ENCODE measurements at regions not wholly inside any gene's neighbourhood (a gene's known extent, or its start where the extent isn't known, plus 50 kb on each side); places are given as distances from the start of the nearest gene placed in this dataset.

DNA sequence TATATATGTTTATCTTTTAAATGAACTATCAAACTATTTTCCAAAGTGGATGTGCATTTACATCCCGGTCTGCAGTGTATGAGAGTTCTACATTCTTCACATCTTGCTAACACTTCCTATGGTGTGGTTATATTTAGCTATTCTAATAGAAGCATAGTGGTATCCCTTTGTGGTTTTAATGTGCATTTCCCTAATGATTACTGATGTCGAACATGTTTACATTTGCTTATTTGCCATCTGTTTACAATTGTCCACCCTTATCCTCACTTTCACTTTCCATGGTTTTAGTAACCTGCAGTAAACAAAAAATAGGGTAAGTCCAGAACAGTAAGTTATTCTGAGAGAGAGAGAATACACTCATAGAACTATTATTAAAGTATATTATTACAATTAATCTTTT, 360.5 kb upstream of the NAALADL2 start:
- TF ChIP-seq, protein P1, sequence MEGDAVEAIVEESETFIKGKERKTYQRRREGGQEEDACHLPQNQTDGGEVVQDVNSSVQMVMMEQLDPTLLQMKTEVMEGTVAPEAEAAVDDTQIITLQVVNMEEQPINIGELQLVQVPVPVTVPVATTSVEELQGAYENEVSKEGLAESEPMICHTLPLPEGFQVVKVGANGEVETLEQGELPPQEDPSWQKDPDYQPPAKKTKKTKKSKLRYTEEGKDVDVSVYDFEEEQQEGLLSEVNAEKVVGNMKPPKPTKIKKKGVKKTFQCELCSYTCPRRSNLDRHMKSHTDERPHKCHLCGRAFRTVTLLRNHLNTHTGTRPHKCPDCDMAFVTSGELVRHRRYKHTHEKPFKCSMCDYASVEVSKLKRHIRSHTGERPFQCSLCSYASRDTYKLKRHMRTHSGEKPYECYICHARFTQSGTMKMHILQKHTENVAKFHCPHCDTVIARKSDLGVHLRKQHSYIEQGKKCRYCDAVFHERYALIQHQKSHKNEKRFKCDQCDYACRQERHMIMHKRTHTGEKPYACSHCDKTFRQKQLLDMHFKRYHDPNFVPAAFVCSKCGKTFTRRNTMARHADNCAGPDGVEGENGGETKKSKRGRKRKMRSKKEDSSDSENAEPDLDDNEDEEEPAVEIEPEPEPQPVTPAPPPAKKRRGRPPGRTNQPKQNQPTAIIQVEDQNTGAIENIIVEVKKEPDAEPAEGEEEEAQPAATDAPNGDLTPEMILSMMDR (IDR thresholded peaks at IDR 0.05; ENCODE audit: low read depth, low read length) = no peak
- TF ChIP-seq MYC (IDR thresholded peaks at IDR 0.05; ENCODE audit: low read depth, low read length) (no peak), POLR2A (IDR thresholded peaks at IDR 0.05; ENCODE audit: extremely low read depth, insufficient read length) (no peak)
- TF ChIP-seq, protein P2, sequence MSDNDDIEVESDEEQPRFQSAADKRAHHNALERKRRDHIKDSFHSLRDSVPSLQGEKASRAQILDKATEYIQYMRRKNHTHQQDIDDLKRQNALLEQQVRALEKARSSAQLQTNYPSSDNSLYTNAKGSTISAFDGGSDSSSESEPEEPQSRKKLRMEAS (IDR thresholded peaks at IDR 0.05; ENCODE audit: low read depth, low read length) = no peak
- no peak for DNase-seq (ENCODE audit: low read depth)
- no peak overlapping the region for H3K4me3 ChIP-seq (ENCODE audit: low read depth, low read length)

DNA sequence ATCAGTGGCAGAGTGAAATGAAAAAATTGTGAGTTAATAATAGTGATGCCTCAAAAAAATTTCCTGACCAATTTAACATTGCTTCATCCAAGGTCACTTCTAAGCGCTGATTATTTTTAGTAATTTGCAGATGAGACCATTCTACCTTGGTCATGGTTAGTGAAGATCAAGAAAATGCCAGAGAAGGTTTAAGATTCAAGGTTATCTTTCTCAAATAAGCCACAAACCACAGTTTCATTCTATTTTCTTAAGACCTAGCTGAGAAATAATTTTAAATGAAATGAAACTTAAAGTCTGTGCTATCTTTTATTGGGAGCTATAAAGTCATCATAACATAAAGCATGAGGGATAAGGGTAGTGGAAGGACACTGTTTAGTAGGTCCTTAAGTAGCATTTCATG, 353.9 kb upstream of the NAALADL2 start:
- no peak overlapping the region for H3K4me3 ChIP-seq (ENCODE audit: low read depth, low read length)
- TF ChIP-seq MYC (IDR thresholded peaks at IDR 0.05; ENCODE audit: low read depth, low read length) (no peak), POLR2A (IDR thresholded peaks at IDR 0.05; ENCODE audit: extremely low read depth, insufficient read length) (no peak)
- TF ChIP-seq, protein P1 (IDR thresholded peaks at IDR 0.05; ENCODE audit: low read depth, low read length) = no peak
- TF ChIP-seq, protein P2 (IDR thresholded peaks at IDR 0.05; ENCODE audit: low read depth, low read length) = no peak
- DNase-seq (ENCODE audit: low read depth) = no peak

DNA sequence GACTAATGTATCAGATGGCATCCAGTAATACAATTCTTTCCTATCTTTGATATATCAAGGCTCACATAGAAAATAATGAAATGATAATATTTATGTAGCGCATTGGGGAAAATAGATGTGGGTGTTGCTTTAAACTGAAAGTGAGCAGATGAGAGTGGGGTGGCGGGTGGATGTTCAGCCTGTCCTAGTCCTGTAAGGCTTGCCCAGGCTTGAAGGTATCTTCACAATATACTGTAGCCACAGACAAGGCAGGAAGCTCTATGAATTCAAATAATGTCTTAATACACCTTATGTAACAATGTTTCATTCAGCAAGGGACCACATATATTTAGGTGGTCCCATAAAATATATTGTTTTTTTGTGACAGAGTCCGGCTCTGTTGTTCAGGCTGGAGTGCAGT, 334.9 kb upstream of the NAALADL2 start:
- TF ChIP-seq MYC (IDR thresholded peaks at IDR 0.05; ENCODE audit: low read depth, low read length) (no peak), POLR2A (IDR thresholded peaks at IDR 0.05; ENCODE audit: extremely low read depth, insufficient read length) (no peak)
- TF ChIP-seq, protein P1 (IDR thresholded peaks at IDR 0.05; ENCODE audit: low read depth, low read length) = no peak
- TF ChIP-seq, protein P2 (IDR thresholded peaks at IDR 0.05; ENCODE audit: low read depth, low read length) = no peak
- DNase-seq (ENCODE audit: low read depth) = no peak
- no peak overlapping the region for H3K4me3 ChIP-seq (ENCODE audit: low read depth, low read length)

DNA sequence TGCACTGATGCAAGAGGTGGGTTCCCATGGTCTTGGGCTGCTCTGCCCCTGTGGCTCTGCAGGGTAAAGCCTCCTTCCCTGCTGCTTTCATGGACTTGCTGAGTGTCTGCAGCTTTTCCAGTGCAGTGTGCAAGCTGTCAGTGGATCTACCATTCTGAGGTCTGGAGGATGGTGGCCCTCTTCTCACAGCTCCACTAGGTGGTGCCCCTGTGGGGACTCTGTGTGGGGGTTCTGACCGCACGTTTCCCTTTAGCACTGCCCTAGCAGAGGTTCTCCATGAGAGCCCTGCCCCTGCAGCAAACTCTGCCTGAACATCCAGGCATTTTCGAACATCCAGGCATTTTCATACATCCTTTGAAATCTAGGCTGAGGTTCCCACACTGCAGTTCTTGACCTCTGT, 329.8 kb upstream of the NAALADL2 start:
- peak; percentile 9 for DNase-seq (ENCODE audit: low read depth)
- TF ChIP-seq MYC (IDR thresholded peaks at IDR 0.05; ENCODE audit: low read depth, low read length) = no peak
- TF ChIP-seq, protein P1 (IDR thresholded peaks at IDR 0.05; ENCODE audit: low read depth, low read length) = peak; percentile 4
- no peak overlapping the region for H3K4me3 ChIP-seq (ENCODE audit: low read depth, low read length)

DNA sequence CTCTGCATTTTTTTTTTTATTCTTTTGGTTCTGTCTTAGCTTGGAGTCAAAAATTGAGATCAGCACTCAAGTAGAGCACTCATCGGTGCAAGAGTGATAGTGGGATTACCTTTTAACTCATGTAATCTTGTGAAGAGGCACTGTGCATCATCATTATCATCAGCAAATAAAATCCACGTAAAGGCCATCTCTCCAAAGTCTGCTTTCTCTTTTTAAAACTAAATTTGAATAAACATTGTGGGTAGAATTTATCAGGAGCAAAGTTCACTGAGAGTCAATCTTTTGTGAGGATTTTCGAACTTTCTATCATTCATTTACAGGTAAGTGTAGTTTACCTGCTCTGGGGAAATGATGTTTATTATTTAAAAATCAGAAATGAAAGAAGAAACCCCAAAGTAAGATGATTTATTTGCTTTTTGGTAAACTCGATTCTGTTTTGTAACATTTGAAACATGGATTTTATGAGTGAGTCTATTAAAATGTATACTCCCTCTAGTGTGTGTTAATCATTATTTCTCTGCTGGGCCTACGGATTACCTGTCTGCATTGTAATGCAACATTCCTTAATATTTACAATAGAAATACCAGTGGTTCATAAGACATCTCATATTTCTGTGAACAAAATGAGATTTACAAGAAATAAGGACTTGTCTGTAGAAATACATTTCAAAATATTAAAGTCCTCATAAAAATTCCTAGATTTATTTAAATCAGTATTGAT, 327.7 kb upstream of the NAALADL2 start:
- no peak overlapping the region for H3K4me3 ChIP-seq (ENCODE audit: low read depth, low read length)
- TF ChIP-seq, protein P1 (IDR thresholded peaks at IDR 0.05; ENCODE audit: low read depth, low read length) = no peak
- TF ChIP-seq MYC (IDR thresholded peaks at IDR 0.05; ENCODE audit: low read depth, low read length) (no peak), POLR2A (IDR thresholded peaks at IDR 0.05; ENCODE audit: extremely low read depth, insufficient read length) (no peak)
- TF ChIP-seq, protein P2 (IDR thresholded peaks at IDR 0.05; ENCODE audit: low read depth, low read length) = no peak
- DNase-seq (ENCODE audit: low read depth) = no peak

Data from NB4 (cell line).